ENCODE measurements at regions not wholly inside any gene's neighbourhood (a gene's known extent, or its start where the extent isn't known, plus 50 kb on each side); places are given as distances from the start of the nearest gene placed in this dataset.

- TF ChIP-seq POLR2A (IDR thresholded peaks at IDR 0.05; ENCODE audit: low read depth, low read length) (no peak), TAF1 (IDR thresholded peaks at IDR 0.05; ENCODE audit: borderline replicate concordance, low read depth, low read length) (no peak), POLR2AphosphoS5 (IDR thresholded peaks at IDR 0.05; ENCODE audit: low read depth, low read length) (no peak)
Observed at GRCh38 chr13:105231579-105231978, 1303.9 kb downstream of the EFNB2 start.

Data from GM12892 (cell line).